ENCODE measurements at regions not wholly inside any gene's neighbourhood (a gene's known extent, or its start where the extent isn't known, plus 50 kb on each side); places are given as distances from the start of the nearest gene placed in this dataset.
"Not testable (repeated sequence)": the region's sequence is repeated elsewhere in the genome, so short reads cannot be mapped to it uniquely, and the experiment has no call there.

- no peaks in the 10 kb centered on the region for H3K36me3 ChIP-seq (ENCODE audit: control insufficient read depth, insufficient read depth, low read length)
- H3K27me3 ChIP-seq (ENCODE audit: control insufficient read depth, insufficient read depth, low read length), result no peaks in the 10 kb centered on the region
- ChIA-PET POLR2A (no interaction called here), CTCF (no interaction called here)
- DNase-seq (ENCODE audit: low read depth), result no peak
- no peak overlapping the region for H3K4me3 ChIP-seq (ENCODE audit: low read depth, low read length)
- TF ChIP-seq, protein P1, sequence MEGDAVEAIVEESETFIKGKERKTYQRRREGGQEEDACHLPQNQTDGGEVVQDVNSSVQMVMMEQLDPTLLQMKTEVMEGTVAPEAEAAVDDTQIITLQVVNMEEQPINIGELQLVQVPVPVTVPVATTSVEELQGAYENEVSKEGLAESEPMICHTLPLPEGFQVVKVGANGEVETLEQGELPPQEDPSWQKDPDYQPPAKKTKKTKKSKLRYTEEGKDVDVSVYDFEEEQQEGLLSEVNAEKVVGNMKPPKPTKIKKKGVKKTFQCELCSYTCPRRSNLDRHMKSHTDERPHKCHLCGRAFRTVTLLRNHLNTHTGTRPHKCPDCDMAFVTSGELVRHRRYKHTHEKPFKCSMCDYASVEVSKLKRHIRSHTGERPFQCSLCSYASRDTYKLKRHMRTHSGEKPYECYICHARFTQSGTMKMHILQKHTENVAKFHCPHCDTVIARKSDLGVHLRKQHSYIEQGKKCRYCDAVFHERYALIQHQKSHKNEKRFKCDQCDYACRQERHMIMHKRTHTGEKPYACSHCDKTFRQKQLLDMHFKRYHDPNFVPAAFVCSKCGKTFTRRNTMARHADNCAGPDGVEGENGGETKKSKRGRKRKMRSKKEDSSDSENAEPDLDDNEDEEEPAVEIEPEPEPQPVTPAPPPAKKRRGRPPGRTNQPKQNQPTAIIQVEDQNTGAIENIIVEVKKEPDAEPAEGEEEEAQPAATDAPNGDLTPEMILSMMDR (IDR thresholded peaks at IDR 0.05; ENCODE audit: insufficient read depth, low read depth, low read length), result no peak
Observed at GRCh38 chr11:35046681-35047080, 92.3 kb upstream of the CD44 start.

GRCh38 chr11:35047179-35047578 is 91.8 kb upstream of the CD44 start:
- TF ChIP-seq, protein P1 (IDR thresholded peaks at IDR 0.05; ENCODE audit: insufficient read depth, low read depth, low read length), result no peak
- Histone ChIP-seq H3K4me3 (ENCODE audit: low read depth, low read length) (no peak overlapping the region), H3K36me3 (ENCODE audit: control insufficient read depth, insufficient read depth, low read length) (no peaks in the 10 kb centered on the region), H3K27me3 (ENCODE audit: control insufficient read depth, insufficient read depth, low read length) (no peaks in the 10 kb centered on the region)
- CTCF ChIA-PET, result no interaction called here
- DNase-seq (ENCODE audit: low read depth), result no peak
- POLR2A ChIA-PET, result no interaction called here

DNA sequence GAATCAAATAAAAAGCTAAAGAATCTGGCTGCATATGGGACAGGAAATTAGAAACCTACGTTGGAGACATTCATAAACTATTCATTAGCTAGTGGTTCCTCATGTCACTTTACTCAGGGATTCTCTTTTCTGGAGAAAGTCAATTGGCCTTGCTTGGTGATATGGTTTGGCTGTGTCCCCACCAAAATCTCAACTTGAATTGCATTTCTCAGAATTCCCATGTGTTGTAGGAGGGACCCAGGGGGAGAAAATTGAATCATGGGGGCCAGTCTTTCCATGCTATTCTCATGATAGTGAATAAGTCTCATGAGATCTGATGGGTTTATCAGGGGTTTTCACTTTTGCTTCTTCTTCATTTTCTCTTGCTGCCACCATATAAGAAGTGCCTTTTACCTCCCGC is 91.2 kb upstream of the CD44 start:
- no peak for DNase-seq (ENCODE audit: low read depth)
- TF ChIP-seq, protein P1 (IDR thresholded peaks at IDR 0.05; ENCODE audit: insufficient read depth, low read depth, low read length), result no peak
- ChIA-PET POLR2A (no interaction called here), CTCF (no interaction called here)
- Histone ChIP-seq H3K36me3 (ENCODE audit: control insufficient read depth, insufficient read depth, low read length) (no peaks in the 10 kb centered on the region), H3K4me3 (ENCODE audit: low read depth, low read length) (no peak overlapping the region), H3K27me3 (ENCODE audit: control insufficient read depth, insufficient read depth, low read length) (no peaks in the 10 kb centered on the region)

GRCh38 chr11:35048346-35048745 is 90.6 kb upstream of the CD44 start:
- H3K27me3 ChIP-seq (ENCODE audit: control insufficient read depth, insufficient read depth, low read length); H3K4me3 ChIP-seq (ENCODE audit: low read depth, low read length); H3K36me3 ChIP-seq (ENCODE audit: control insufficient read depth, insufficient read depth, low read length); DNase-seq (ENCODE audit: low read depth); POLR2A ChIA-PET; CTCF ChIA-PET: not testable (repeated sequence)

DNA sequence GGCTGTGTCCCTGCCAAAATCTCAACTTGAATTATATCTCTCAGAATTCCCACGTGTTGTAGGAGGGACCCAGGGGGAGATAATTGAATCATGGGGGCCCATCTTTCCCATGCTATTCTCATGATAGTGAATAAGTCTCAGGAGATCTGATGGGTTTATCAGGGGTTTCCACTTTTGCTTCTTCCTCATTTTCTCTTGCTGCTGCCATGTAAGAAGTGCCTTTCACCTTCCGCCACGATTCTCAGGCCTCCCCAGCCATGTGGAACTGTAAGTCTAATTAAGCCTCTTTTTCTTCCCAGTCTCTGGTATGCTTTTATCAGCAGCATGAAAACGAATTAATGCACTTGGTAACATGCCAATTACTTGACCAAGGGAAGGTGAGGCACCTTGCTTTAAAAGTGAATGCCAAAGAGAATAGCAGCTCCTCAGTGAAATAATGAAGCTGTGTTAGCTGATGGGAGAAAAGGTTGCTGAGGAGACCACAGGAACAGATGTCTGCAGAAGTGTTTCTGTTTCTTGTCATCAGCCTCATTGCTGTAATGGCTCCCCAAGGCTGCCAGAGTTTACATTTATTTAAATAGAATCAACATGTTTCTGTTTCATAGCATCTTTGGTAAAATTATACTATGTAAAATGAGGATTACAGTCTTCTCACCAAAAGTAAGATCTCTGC is 89.0 kb upstream of the CD44 start:
- ChIA-PET POLR2A (no interaction called here), CTCF (interaction anchor here (1.3 to 1.4 kb wide), 2 partner anchors 9 to 74 kb away, joined by 3 to 4 read pairs; no protein-coding TSS in a partner anchor)
- Histone ChIP-seq H3K36me3 (ENCODE audit: control insufficient read depth, insufficient read depth, low read length) (no peaks in the 10 kb centered on the region), H3K27me3 (ENCODE audit: control insufficient read depth, insufficient read depth, low read length) (no peaks in the 10 kb centered on the region), H3K4me3 (ENCODE audit: low read depth, low read length) (no peak overlapping the region)
- no peak for DNase-seq (ENCODE audit: low read depth)
- TF ChIP-seq, protein P1 (IDR thresholded peaks at IDR 0.05; ENCODE audit: insufficient read depth, low read depth, low read length), result no peak

GRCh38 chr11:35050541-35050995 is 88.4 kb upstream of the CD44 start:
- TF ChIP-seq, protein P1 (IDR thresholded peaks at IDR 0.05; ENCODE audit: insufficient read depth, low read depth, low read length), result no peak
- ChIA-PET POLR2A (no interaction called here), CTCF (interaction anchor here (0.6 to 1.4 kb wide), 4 partner anchors 9 to 73 kb away, joined by 3 to 4 read pairs (median 4); no protein-coding TSS in a partner anchor)
- DNase-seq (ENCODE audit: low read depth), result no peak
- Histone ChIP-seq H3K27me3 (ENCODE audit: control insufficient read depth, insufficient read depth, low read length) (no peaks in the 10 kb centered on the region), H3K36me3 (ENCODE audit: control insufficient read depth, insufficient read depth, low read length) (no peaks in the 10 kb centered on the region), H3K4me3 (ENCODE audit: low read depth, low read length) (no peak overlapping the region)
